Tibial nerve (tissue), 4 donors: ENCODE measurements at regions not wholly inside any gene's neighbourhood (a gene's known extent, or its start where the extent isn't known, plus 50 kb on each side); places are given as distances from the start of the nearest gene placed in this dataset.

ENCODE experiments used
- DNase-seq, 2 donors: peaks; one replicate each; pipeline ENCODE4 v3.0.0-alpha.2; 2019; ENCODE audit warnings: low spot score in 2 of 2
- H3K27ac ChIP-seq, 4 donors: fragments of 200-600 bp; sonication (generic) in 3 of 4; one replicate each; pipeline ENCODE4 v1.5.1; 2017 to 2019; ENCODE audit warnings: mild to moderate bottlenecking in 1 of 4
- H3K27me3 ChIP-seq, 2 donors: fragments of 200-600 bp; sonication (generic) in 1 of 2; one replicate each; pipeline versions ENCODE4 v1.5.1 to v1.6.0; 2017 to 2019
- H3K36me3 ChIP-seq, 3 donors: fragments of 200-600 bp; sonication (generic); one replicate each; pipeline ENCODE4 v1.5.1; 2018 to 2019
- H3K4me1 ChIP-seq, 4 donors: fragments of 200-600 bp; sonication (generic) in 3 of 4; one replicate each; pipeline ENCODE4 v1.5.1; 2017 to 2019
- H3K4me3 ChIP-seq, 4 donors: fragments of 200-600 bp; sonication (generic) in 3 of 4; one replicate each; pipeline ENCODE4 v1.5.1; 2017 to 2019; ENCODE audit warnings: mild to moderate bottlenecking in 1 of 4, moderate library complexity in 1 of 4
- H3K9me3 ChIP-seq, 4 donors: fragments of 200-600 bp; sonication (generic) in 3 of 4; one replicate each; pipeline ENCODE4 v1.5.1; 2017 to 2019
- CTCF ChIP-seq, 5 experiments: fragments of 200-600 bp in 3 of 5; fragments of 450-650 bp in 2 of 5; sonication (generic) in 3 of 5; IDR thresholded peaks; one replicate each; pipeline ENCODE4 v1.5.1; 2016 to 2019; ENCODE audit warnings: antibody characterized with exemption in 5 of 5, mild to moderate bottlenecking in 3 of 5, moderate library complexity in 2 of 5
- EP300 ChIP-seq, 2 donors: sonication (generic); formaldehyde crosslinking; IDR thresholded peaks; one replicate each; pipeline ENCODE4 v1.6.1; 2017; ENCODE audit warnings: antibody characterized with exemption in 2 of 2, mild to moderate bottlenecking in 1 of 2
- POLR2A ChIP-seq, 2 donors: fragments of 450-650 bp; IDR thresholded peaks; one replicate each; pipeline ENCODE4 v1.6.1; 2017; ENCODE audit warnings: antibody characterized with exemption in 2 of 2, mild to moderate bottlenecking in 2 of 2, moderate library complexity in 2 of 2
- WGBS, 2 donors: methylation state at CpG; one replicate each; pipeline ENCODE4 v1.1.5; 2018; 5-methylcytosine and 5-hydroxymethylcytosine counted together

GRCh38 chr1:94303005-94303404 is 65.6 kb upstream of the ARHGAP29 start:
- no peaks in the 10 kb centered on the region for H3K27me3 ChIP-seq
- no peak for DNase-seq
- no peak overlapping the region for H3K4me3 ChIP-seq
- peaks cover 0 to 49% (median 16%) of the 10 kb centered on the region in 4 donors for H3K4me1 ChIP-seq
- H3K36me3 ChIP-seq = no peaks in the 10 kb centered on the region
- no peak overlapping the region for H3K27ac ChIP-seq
- no peaks in the 10 kb centered on the region for H3K9me3 ChIP-seq
- TF ChIP-seq POLR2A (IDR thresholded peaks at IDR 0.05) (no peak), CTCF (IDR thresholded peaks at IDR 0.05) (no peak), EP300 (IDR thresholded peaks at IDR 0.05) (no peak)
- 52 to 76% methylated on average over 1 of the region's 1 CpG for WGBS, 2 donors

GRCh38 chr1:94302497-94302896 is 65.1 kb upstream of the ARHGAP29 start:
- TF ChIP-seq CTCF (IDR thresholded peaks at IDR 0.05) = no peak
- no peak for TF ChIP-seq EP300 (IDR thresholded peaks at IDR 0.05)
- no peak for TF ChIP-seq POLR2A (IDR thresholded peaks at IDR 0.05)
- no peaks in the 10 kb centered on the region for H3K36me3 ChIP-seq
- H3K4me1 ChIP-seq = peaks cover 0 to 53% (median 16%) of the 10 kb centered on the region in 4 donors
- H3K4me3 ChIP-seq = no peak overlapping the region
- no peak for DNase-seq
- 88 to 92% methylated on average over 5 to 6 of the region's 6 CpGs for WGBS, 2 donors
- no peaks in the 10 kb centered on the region for H3K9me3 ChIP-seq
- H3K27me3 ChIP-seq = no peaks in the 10 kb centered on the region
- H3K27ac ChIP-seq = no peak overlapping the region

- peak overlapping the region in 2 of 4 donors; percentile 13 to 78 for H3K27ac ChIP-seq
Observed at GRCh38 chr1:94301186-94301585, 63.8 kb upstream of the ARHGAP29 start.

GRCh38 chr1:94300731-94301130 is 63.3 kb upstream of the ARHGAP29 start:
- Histone ChIP-seq H3K36me3 (no peaks in the 10 kb centered on the region), H3K9me3 (no peaks in the 10 kb centered on the region), H3K27me3 (no peaks in the 10 kb centered on the region), H3K4me1 (peaks cover 0 to 66% (median 16%) of the 10 kb centered on the region in 4 donors), H3K4me3 (no peak overlapping the region), H3K27ac (peak overlapping the region in 2 of 4 donors; percentile 13 to 78)
- DNase-seq = no peak
- TF ChIP-seq POLR2A (IDR thresholded peaks at IDR 0.05) (no peak), EP300 (IDR thresholded peaks at IDR 0.05) (no peak), CTCF (IDR thresholded peaks at IDR 0.05) (no peak)
- 80 to 93% methylated on average over 2 of the region's 2 CpGs for WGBS, 2 donors

More at GRCh38 chr1:94301186-94301585, 63.8 kb upstream of the ARHGAP29 start:
- WGBS, 2 donors = 70 to 72% methylated on average over 5 of the region's 5 CpGs
- Histone ChIP-seq H3K9me3 (no peaks in the 10 kb centered on the region), H3K4me1 (peaks cover 0 to 65% (median 16%) of the 10 kb centered on the region in 4 donors), H3K27me3 (no peaks in the 10 kb centered on the region), H3K36me3 (no peaks in the 10 kb centered on the region), H3K4me3 (no peak overlapping the region)
- TF ChIP-seq POLR2A (IDR thresholded peaks at IDR 0.05) (no peak), EP300 (IDR thresholded peaks at IDR 0.05) (no peak), CTCF (IDR thresholded peaks at IDR 0.05) (no peak)
- DNase-seq = no peak

- Histone ChIP-seq H3K9me3 (no peaks in the 10 kb centered on the region), H3K4me1 (peaks cover 0 to 66% (median 16%) of the 10 kb centered on the region in 4 donors), H3K27me3 (no peaks in the 10 kb centered on the region), H3K27ac (peak overlapping the region; percentile 39 to 78 (median 68)), H3K36me3 (no peaks in the 10 kb centered on the region), H3K4me3 (no peak overlapping the region)
- WGBS, 2 donors = 52 to 53% methylated on average over 6 of the region's 6 CpGs
- DNase-seq = no peak
- TF ChIP-seq EP300 (IDR thresholded peaks at IDR 0.05) (no peak), POLR2A (IDR thresholded peaks at IDR 0.05) (no peak), CTCF (IDR thresholded peaks at IDR 0.05) (no peak)
Observed at GRCh38 chr1:94299627-94300553, 62.5 kb upstream of the ARHGAP29 start.
